Heart right ventricle (tissue), 16 donors: ENCODE measurements at regions not wholly inside any gene's neighbourhood (a gene's known extent, or its start where the extent isn't known, plus 50 kb on each side); places are given as distances from the start of the nearest gene placed in this dataset.

Experiments
- ATAC-seq, 8 donors: fragments of 200-7000 bp; cut with Tn5 transposase; one replicate each; pipeline ENCODE4 v1.9.1; 2020; ENCODE audit warnings: mild to moderate bottlenecking in 8 of 8, moderate library complexity in 8 of 8, moderate number of reproducible peaks in 1 of 8
- DNase-seq, 2 donors: peaks; one replicate each; pipeline ENCODE4 v3.0.0-alpha.2; 2020
- H3K27ac ChIP-seq, 10 donors: fragments of 200-600 bp; sonication (generic) in 2 of 10; one replicate each; pipeline versions ENCODE4 v1.5.0 to v1.8.0; 2020 to 2022; ENCODE audit warnings: mild to moderate bottlenecking in 3 of 10
- H3K27me3 ChIP-seq, 7 donors: fragments of 200-600 bp; one replicate each; pipeline ENCODE4 v1.8.0; 2021 to 2022; ENCODE audit warnings: mild to moderate bottlenecking in 2 of 7
- H3K36me3 ChIP-seq, 9 donors: fragments of 200-600 bp; sonication (generic) in 1 of 9; one replicate each; pipeline versions ENCODE4 v1.5.0 to v1.8.0; 2020 to 2022; ENCODE audit warnings: mild to moderate bottlenecking in 2 of 9
- H3K4me1 ChIP-seq, 9 donors: fragments of 200-600 bp; sonication (generic) in 1 of 9; one replicate each; pipeline versions ENCODE4 v1.5.0 to v1.8.0; 2020 to 2022; ENCODE audit warnings: mild to moderate bottlenecking in 4 of 9
- H3K4me3 ChIP-seq, 10 donors: fragments of 200-600 bp; sonication (generic) in 2 of 10; one replicate each; pipeline versions ENCODE4 v1.5.0 to v1.8.0; 2020 to 2022; ENCODE audit warnings: mild to moderate bottlenecking in 7 of 10, moderate library complexity in 2 of 10
- H3K9me3 ChIP-seq, 11 donors: fragments of 200-600 bp in 10 of 11; sonication (generic) in 2 of 11; one replicate each; pipeline versions ENCODE4 v1.5.0 to v1.8.0; 2013 to 2022; ENCODE audit warnings: mild to moderate bottlenecking in 2 of 11, control low read depth in 1 of 11, moderate library complexity in 1 of 11
- WGBS, 2 donors: extraction: QIAGEN DNeasy Blood & Tissue Kit; methylation state at CpG; one replicate each; pipeline ENCODE4 v1.1.7; 2013; ENCODE audit warnings: inconsistent platforms in 1 of 2; 5-methylcytosine and 5-hydroxymethylcytosine counted together
- intact Hi-C, 10 donors: fragments of 100-400 bp; cut with DNase I; formaldehyde crosslinking; loops; one replicate each; pipeline versions ENCODE4 v1.11.1 to v1.14.2; 2022
- TF ChIP-seq, protein P1 (sequence below), 9 donors: fragments of 200-600 bp; sonication (generic) in 2 of 9; IDR thresholded peaks; one replicate each; pipeline versions ENCODE4 v1.5.0 to v1.8.0; 2021 to 2022; ENCODE audit warnings: antibody characterized with exemption in 9 of 9, mild to moderate bottlenecking in 5 of 9, moderate library complexity in 1 of 9
- donor health status: Arrhythmogenic right ventricular cardiomyopathy.
- donor health status: ischemic (EF 13 %, LVEDD 7.1; RV severe dilation, severe dysfunction).
- donor health status: healthy with polysubstance abuse.
- donor health status: DM: no; HTN: yes; CAD: no.
- donor health status: DM: no; HTN: no; CAD: no.
- donor health status: ischemic (EF 25% LVEDD 6.9; RV normal size, moderate dysfunction).
- donor health status: ischemic (EF 25% LVEDD 5.7; RV mildly dilated, moderate dysfunction).
- donor health status: healthy.
- donor health status: DM: yes; HTN: yes; CAD: no.
- donor health status: Ischemic cardiomyopathy.
- donor health status: ischemic (EF 35%, LVEDD 5.7; RV mildly dilated, moderate dysfunction).
- donor health status: nonischemic (EF 11% LVEDD 7.7; RV severe dilation, severe dysfunction).
- donor health status: DM: yes; HTN: yes; CAD: no.
- donor health status: PGD.
- donor health status: ischemic (EF 29% LVEDD 5.4; RV normal size, mild dysfunction).
- donor health status: nonischemic (EF 23%, LVEDD 6.1; RV moderate dilation, normal function).

DNA sequence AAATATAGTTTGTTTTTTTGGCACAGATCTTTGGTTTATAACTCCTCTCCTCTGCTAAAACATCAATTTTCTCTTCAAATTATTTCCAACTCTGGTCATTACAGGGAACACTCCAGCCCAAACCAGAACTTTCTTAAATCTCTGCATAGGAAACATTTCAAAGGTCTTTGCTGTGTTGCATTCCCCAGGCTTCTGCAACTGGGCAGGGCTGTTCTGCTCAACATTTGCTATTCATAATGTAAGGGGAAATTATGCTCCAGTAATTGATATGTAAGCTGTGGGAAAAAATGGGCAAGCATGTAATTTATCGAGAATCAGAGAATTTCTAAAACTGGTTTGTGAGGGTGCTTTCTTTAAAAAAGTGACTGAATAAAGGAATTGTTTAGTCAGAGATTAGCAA, 410.4 kb downstream of the TUSC7 start:
- intact Hi-C loops = no loop called here
- Histone ChIP-seq H3K27ac (no peak overlapping the region), H3K36me3 (no peaks in the 10 kb centered on the region), H3K4me1 (no peaks in the 10 kb centered on the region), H3K4me3 (no peak overlapping the region), H3K9me3 (no peaks in the 10 kb centered on the region), H3K27me3 (no peaks in the 10 kb centered on the region)
- TF ChIP-seq, protein P1, sequence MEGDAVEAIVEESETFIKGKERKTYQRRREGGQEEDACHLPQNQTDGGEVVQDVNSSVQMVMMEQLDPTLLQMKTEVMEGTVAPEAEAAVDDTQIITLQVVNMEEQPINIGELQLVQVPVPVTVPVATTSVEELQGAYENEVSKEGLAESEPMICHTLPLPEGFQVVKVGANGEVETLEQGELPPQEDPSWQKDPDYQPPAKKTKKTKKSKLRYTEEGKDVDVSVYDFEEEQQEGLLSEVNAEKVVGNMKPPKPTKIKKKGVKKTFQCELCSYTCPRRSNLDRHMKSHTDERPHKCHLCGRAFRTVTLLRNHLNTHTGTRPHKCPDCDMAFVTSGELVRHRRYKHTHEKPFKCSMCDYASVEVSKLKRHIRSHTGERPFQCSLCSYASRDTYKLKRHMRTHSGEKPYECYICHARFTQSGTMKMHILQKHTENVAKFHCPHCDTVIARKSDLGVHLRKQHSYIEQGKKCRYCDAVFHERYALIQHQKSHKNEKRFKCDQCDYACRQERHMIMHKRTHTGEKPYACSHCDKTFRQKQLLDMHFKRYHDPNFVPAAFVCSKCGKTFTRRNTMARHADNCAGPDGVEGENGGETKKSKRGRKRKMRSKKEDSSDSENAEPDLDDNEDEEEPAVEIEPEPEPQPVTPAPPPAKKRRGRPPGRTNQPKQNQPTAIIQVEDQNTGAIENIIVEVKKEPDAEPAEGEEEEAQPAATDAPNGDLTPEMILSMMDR (IDR thresholded peaks at IDR 0.05) = no peak
- DNase-seq (no peak), ATAC-seq (no peak)
- 65 to 75% methylated on average over 1 of the region's 1 CpG for WGBS, 2 donors

GRCh38 chr3:117122609-117123008, 413.0 kb downstream of the TUSC7 start:
- TF ChIP-seq, protein P1 (IDR thresholded peaks at IDR 0.05) = no peak
- 63 to 71% methylated on average over 1 of the region's 1 CpG for WGBS, 2 donors

DNA sequence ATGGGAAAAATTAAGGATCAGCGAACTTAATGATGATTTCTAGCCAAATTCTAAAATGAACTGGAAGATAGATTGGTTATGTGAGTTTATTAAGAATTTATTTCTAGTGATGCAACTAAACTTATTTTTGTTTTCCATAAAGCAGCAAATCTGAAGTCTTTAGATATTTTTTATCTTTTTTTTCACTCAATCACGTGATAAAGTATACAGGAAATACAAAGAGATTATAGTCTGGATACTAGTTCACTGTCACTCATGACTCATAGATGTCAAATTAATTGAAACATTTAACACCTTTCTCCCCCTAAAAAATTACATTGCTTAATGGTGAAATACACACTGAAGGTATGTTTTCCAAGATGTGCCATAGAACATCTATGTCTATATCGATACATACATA, 416.9 kb downstream of the TUSC7 start:
- intact Hi-C loops = no loop called here
- no peak overlapping the region for H3K4me3 ChIP-seq
- H3K27me3 ChIP-seq = no peaks in the 10 kb centered on the region
- TF ChIP-seq, protein P1 (IDR thresholded peaks at IDR 0.05) = no peak
- no peaks in the 10 kb centered on the region for H3K4me1 ChIP-seq
- no peaks in the 10 kb centered on the region for H3K9me3 ChIP-seq
- ATAC-seq = no peak
- 80 to 82% methylated on average over 3 of the region's 3 CpGs for WGBS, 2 donors
- H3K36me3 ChIP-seq = no peaks in the 10 kb centered on the region
- no peak overlapping the region for H3K27ac ChIP-seq
- DNase-seq = no peak

More at GRCh38 chr3:117122609-117123008, 413.0 kb downstream of the TUSC7 start:
- ATAC-seq = no peak
- H3K4me3 ChIP-seq = no peak overlapping the region
- no peaks in the 10 kb centered on the region for H3K4me1 ChIP-seq
- H3K9me3 ChIP-seq = no peaks in the 10 kb centered on the region
- DNase-seq = no peak
- no peak overlapping the region for H3K27ac ChIP-seq
- H3K27me3 ChIP-seq = no peaks in the 10 kb centered on the region
- intact Hi-C loops = no loop called here
- H3K36me3 ChIP-seq = no peaks in the 10 kb centered on the region

GRCh38 chr3:117126946-117127546, 417.5 kb downstream of the TUSC7 start:
- TF ChIP-seq, protein P1 (IDR thresholded peaks at IDR 0.05) = no peak
- ATAC-seq (no peak), DNase-seq (no peak)
- no peaks in the 10 kb centered on the region for H3K27me3 ChIP-seq
- 67 to 76% methylated on average over 5 of the region's 5 CpGs for WGBS, 2 donors
- intact Hi-C loops = no loop called here
- H3K9me3 ChIP-seq = no peaks in the 10 kb centered on the region
- H3K27ac ChIP-seq = no peak overlapping the region
- no peak overlapping the region for H3K4me3 ChIP-seq
- no peaks in the 10 kb centered on the region for H3K4me1 ChIP-seq
- no peaks in the 10 kb centered on the region for H3K36me3 ChIP-seq
